Prostate gland (tissue), 2 donors: ENCODE measurements at regions not wholly inside any gene's neighbourhood (a gene's known extent, or its start where the extent isn't known, plus 50 kb on each side); places are given as distances from the start of the nearest gene placed in this dataset.

ENCODE experiments used
- DNase-seq: peaks from one replicate; pipeline ENCODE4 v3.0.0-alpha.2; 2019; ENCODE audit warnings: low spot score
- H3K27ac ChIP-seq, 2 donors: fragments of 200-600 bp; sonication (generic); 2 replicates each; pipeline ENCODE4 v1.5.1; 2017 to 2019
- H3K27me3 ChIP-seq: fragments of 200-600 bp; sonication (generic); replicated peaks from 2 replicates; pipeline ENCODE4 v1.5.1; 2019; ENCODE audit not compliant: insufficient read depth
- H3K36me3 ChIP-seq, 2 donors: fragments of 200-600 bp; sonication (generic); 1 replicate in 1 of 2; 2 replicates in 1 of 2; pipeline versions ENCODE4 v1.5.1 to v1.8.1; 2017 to 2019
- H3K4me1 ChIP-seq: fragments of 200-600 bp; sonication (generic); replicated peaks from 2 replicates; pipeline ENCODE4 v1.5.1; 2019
- H3K4me3 ChIP-seq, 2 donors: fragments of 200-600 bp; sonication (generic); 2 replicates each; pipeline ENCODE4 v1.5.1; 2017 to 2019
- H3K9me3 ChIP-seq: fragments of 200-600 bp; sonication (generic); 2 replicates; pipeline ENCODE4 v1.5.1; 2017
- CTCF ChIP-seq, 4 experiments: fragments of 200-600 bp in 2 of 4; fragments of 450-650 bp in 2 of 4; sonication (generic) in 2 of 4; IDR thresholded peaks; 1 replicate in 3 of 4; 2 replicates in 1 of 4; pipeline ENCODE4 v1.5.1; 2016 to 2019; ENCODE audit warnings: antibody characterized with exemption in 4 of 4, mild to moderate bottlenecking in 2 of 4, moderate library complexity in 2 of 4
- POLR2A ChIP-seq: fragments of 450-650 bp; IDR thresholded peaks from one replicate; pipeline ENCODE4 v1.6.1; 2016; ENCODE audit warnings: antibody characterized with exemption, mild to moderate bottlenecking
- POLR2AphosphoS5 ChIP-seq: sonication (generic); formaldehyde crosslinking; IDR thresholded peaks from one replicate; pipeline ENCODE4 v1.6.1; 2017; ENCODE audit warnings: antibody characterized with exemption
- WGBS: methylation state at CpG from one replicate; pipeline ENCODE4 v1.1.5; 2018; 5-methylcytosine and 5-hydroxymethylcytosine counted together
- intact Hi-C: fragments of 100-400 bp; cut with DNase I; formaldehyde crosslinking; loops from one replicate; pipeline ENCODE4 v1.14.2; 2022

- TF ChIP-seq CTCF (IDR thresholded peaks at IDR 0.05), result no peak
- no peak for TF ChIP-seq POLR2A
- no peak for TF ChIP-seq POLR2AphosphoS5
- 97% methylated on average over 2 of the region's 2 CpGs for WGBS
- no peak for DNase-seq
- Histone ChIP-seq H3K27me3 (no peaks in the 10 kb centered on the region), H3K4me1 (no peaks in the 10 kb centered on the region), H3K36me3 (no peaks in the 10 kb centered on the region), H3K27ac (no peak overlapping the region), H3K9me3 (no peaks in the 10 kb centered on the region), H3K4me3 (no peak overlapping the region)
- intact Hi-C loops, result no loop called here
Observed at GRCh38 chr3:78070188-78070587, 1030.3 kb downstream of the ROBO2 start.

GRCh38 chr3:78076379-78076778 is 1036.5 kb downstream of the ROBO2 start:
- Histone ChIP-seq H3K36me3 (no peaks in the 10 kb centered on the region), H3K4me1 (no peaks in the 10 kb centered on the region), H3K27me3 (no peaks in the 10 kb centered on the region), H3K4me3 (no peak overlapping the region), H3K27ac (no peak overlapping the region), H3K9me3 (no peaks in the 10 kb centered on the region)
- intact Hi-C loops, result no loop called here
- TF ChIP-seq POLR2AphosphoS5, result no peak
- TF ChIP-seq CTCF (IDR thresholded peaks at IDR 0.05), result no peak
- TF ChIP-seq POLR2A, result no peak
- DNase-seq, result no peak

- Histone ChIP-seq H3K4me3 (no peak overlapping the region), H3K27me3 (no peaks in the 10 kb centered on the region), H3K36me3 (no peaks in the 10 kb centered on the region), H3K27ac (no peak overlapping the region), H3K4me1 (no peaks in the 10 kb centered on the region), H3K9me3 (no peaks in the 10 kb centered on the region)
- TF ChIP-seq POLR2A (no peak), CTCF (IDR thresholded peaks at IDR 0.05) (no peak), POLR2AphosphoS5 (no peak)
- intact Hi-C loops, result no loop called here
- WGBS, result 96% methylated on average over 4 of the region's 4 CpGs
- no peak for DNase-seq
Observed at GRCh38 chr3:78077178-78077577, 1037.3 kb downstream of the ROBO2 start.

GRCh38 chr3:78077842-78078241 is 1037.9 kb downstream of the ROBO2 start:
- intact Hi-C loops, result no loop called here
- no peak overlapping the region for H3K27ac ChIP-seq
- WGBS, result 94% methylated on average over 2 of the region's 2 CpGs
- H3K4me1 ChIP-seq, result no peaks in the 10 kb centered on the region
- no peaks in the 10 kb centered on the region for H3K27me3 ChIP-seq
- no peaks in the 10 kb centered on the region for H3K9me3 ChIP-seq
- no peak for TF ChIP-seq CTCF (IDR thresholded peaks at IDR 0.05)
- TF ChIP-seq POLR2A, result no peak
- TF ChIP-seq POLR2AphosphoS5, result no peak
- DNase-seq, result no peak
- H3K36me3 ChIP-seq, result no peaks in the 10 kb centered on the region
- no peak overlapping the region for H3K4me3 ChIP-seq

GRCh38 chr3:78079514-78079913 is 1039.6 kb downstream of the ROBO2 start:
- no peak for DNase-seq
- Histone ChIP-seq H3K9me3 (no peaks in the 10 kb centered on the region), H3K27me3 (no peaks in the 10 kb centered on the region), H3K27ac (no peak overlapping the region), H3K36me3 (no peaks in the 10 kb centered on the region), H3K4me1 (no peaks in the 10 kb centered on the region), H3K4me3 (no peak overlapping the region)
- intact Hi-C loops, result no loop called here
- TF ChIP-seq CTCF (IDR thresholded peaks at IDR 0.05), result no peak
- TF ChIP-seq POLR2A, result no peak
- TF ChIP-seq POLR2AphosphoS5, result no peak
